HEK293T (cell line): ENCODE measurements at regions not wholly inside any gene's neighbourhood (a gene's known extent, or its start where the extent isn't known, plus 50 kb on each side); places are given as distances from the start of the nearest gene placed in this dataset.

Experiments used
- TARDBP ChIP-seq: fragments of 450-650 bp; IDR thresholded peaks from 2 replicates; pipeline ENCODE4 v1.6.1; 2016
- ZNF384 ChIP-seq: fragments of 450-650 bp; IDR thresholded peaks from 2 replicates; pipeline ENCODE4 v1.6.1; 2016

- no peak for TF ChIP-seq TARDBP
- no peak for TF ChIP-seq ZNF384
These were observed 202.4 kb downstream of the BARX2 start for GRCh38 chr11:129578006-129578405.
